ENCODE measurements at regions not wholly inside any gene's neighbourhood (a gene's known extent, or its start where the extent isn't known, plus 50 kb on each side); places are given as distances from the start of the nearest gene placed in this dataset.
"Not testable (repeated sequence)": the region's sequence is repeated elsewhere in the genome, so short reads cannot be mapped to it uniquely, and the experiment has no call there.

DNA sequence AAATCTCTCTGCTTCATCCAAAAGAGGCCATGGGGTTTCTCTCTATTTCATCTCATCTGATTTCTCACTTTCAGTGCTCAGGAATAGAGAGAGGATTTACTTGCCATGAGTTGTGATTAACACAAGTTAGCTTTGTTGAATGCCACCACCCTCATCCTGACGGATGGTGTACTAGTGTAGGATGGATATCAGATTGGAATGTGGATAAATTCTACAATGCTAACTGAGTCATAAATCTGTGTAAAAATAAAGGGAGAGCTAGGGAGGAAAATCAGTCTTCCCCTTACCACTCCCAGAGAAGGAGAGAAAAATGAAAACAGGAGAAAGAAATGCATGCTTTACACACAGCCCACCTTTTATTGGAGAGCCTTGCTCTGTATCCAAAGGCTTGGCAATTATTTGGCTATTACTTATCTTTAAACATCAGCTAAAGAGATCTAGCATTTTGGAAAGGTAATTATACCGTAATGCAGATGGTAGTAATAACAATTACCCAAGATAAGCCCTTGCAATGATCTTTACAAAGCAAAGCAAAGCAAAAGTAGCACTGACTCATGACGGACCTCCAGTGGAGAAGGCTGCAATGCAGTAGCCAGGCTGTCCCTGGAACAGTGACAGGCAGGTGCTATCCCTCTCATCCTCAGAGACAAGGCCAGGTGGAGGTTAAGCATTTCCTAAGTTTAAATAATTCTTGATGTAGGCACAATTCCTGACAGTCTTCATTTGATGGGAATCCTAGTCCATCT is 306.3 kb upstream of the PPARGC1A start:
- DNase-seq: no peak

DNA sequence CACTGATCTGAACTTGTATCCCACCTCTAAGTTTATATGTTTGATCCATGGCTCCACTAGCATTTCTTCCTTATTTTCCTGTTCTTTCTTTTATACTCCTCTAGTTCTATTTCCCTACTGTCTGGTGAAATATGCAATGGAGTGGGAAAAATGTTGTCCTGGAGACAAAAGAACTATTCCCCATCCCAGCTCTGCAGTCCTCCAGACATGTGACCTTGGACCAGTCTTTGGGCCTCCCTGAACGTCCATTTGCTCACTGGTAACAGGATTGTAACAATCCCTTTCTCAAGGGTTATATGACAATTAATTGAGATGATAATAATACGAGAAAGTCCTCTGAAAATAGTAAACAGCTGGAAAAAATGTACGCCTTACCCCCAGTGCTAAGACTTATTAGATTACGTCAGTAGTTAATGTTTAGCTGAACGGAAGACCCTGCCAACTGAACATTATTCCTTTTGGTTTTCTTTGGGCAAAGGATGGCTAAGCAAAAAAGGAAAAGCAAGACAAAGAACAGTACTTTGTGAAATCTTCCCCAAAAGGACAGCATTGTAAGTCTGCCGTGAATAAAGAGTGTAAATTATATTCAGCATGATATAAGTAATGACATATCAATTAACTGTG is 302.3 kb upstream of the PPARGC1A start:
- no peak for DNase-seq

GRCh38 chr4:24190761-24191695 is 301.2 kb upstream of the PPARGC1A start:
- no peak for DNase-seq

DNA sequence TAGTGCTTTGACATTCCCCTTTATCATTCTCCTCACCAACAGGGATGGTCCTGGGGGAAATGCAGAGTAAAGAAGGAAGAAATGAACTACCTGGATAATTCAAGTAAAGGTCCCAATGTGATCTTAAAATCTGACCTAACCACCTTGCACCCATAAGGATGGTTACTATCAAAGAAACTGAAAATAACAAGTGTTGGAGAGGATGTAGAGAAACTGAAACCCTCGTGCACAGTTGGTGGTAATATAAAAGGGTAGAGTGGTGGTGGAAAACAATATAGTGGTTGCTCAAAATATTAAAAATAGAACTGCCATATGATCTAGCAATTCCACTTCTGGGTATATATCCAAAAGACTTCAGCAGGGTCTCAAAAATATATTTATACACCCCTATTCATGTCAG is 298.6 kb upstream of the PPARGC1A start:
- no peak for DNase-seq

- DNase-seq: no peak
Observed at GRCh38 chr4:24186466-24186865, 296.6 kb upstream of the PPARGC1A start.

DNA sequence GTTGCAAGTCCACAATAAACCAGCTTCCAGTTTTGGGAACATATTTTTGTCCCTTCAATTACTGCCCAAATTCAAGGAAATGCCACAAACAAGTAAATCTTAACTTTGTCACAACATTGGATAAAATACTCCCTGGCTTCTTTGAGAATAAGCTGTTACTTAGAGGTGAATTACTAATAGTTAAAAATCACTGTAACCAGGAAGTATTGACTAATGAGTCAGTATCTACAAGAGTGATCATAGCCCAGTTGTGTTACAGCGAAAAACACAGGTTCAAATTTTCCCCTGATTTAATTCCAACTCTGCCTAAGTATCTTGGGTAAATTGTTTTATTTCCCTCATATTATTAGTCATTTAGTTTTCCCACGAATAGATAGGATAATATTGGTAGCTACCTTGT is 291.2 kb upstream of the PPARGC1A start:
- no peak for DNase-seq

- no peak for DNase-seq
Observed at GRCh38 chr4:24180586-24180985, 290.7 kb upstream of the PPARGC1A start.

DNA sequence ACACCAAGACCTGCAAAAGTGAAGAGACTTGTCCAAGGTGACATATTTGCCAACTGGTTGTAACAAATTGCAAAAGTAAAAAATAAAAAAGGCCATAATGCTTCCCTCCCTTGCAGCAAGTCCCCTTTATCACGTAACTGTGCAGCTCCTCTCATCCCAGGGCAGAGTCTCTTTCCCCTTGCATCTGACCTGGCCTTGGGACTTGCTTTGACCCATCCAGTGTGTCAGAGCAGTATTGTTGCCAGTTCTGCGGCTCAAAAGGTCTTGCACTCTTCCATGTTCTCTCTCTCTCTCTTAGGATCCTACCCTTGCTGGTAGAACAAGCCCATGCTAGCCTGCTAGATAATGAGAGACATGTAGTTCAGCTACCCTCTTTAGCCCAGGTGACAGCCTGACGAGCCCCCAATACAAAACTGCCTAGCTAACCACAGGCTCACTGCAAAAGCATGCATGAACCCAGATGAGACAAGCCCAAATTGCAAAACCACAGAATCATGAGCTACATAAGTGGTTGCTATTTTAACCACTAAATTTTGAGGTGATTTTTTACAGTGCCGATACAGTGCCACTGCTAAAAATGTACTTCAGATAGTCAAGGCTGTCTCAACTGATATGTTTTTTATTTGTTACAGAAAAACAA is 289.5 kb upstream of the PPARGC1A start:
- no peak for DNase-seq

- DNase-seq: not testable (repeated sequence)
Observed at GRCh38 chr4:24177443-24177842, 287.6 kb upstream of the PPARGC1A start.

GRCh38 chr4:24175707-24176106 is 285.9 kb upstream of the PPARGC1A start:
- DNase-seq: no peak

DNA sequence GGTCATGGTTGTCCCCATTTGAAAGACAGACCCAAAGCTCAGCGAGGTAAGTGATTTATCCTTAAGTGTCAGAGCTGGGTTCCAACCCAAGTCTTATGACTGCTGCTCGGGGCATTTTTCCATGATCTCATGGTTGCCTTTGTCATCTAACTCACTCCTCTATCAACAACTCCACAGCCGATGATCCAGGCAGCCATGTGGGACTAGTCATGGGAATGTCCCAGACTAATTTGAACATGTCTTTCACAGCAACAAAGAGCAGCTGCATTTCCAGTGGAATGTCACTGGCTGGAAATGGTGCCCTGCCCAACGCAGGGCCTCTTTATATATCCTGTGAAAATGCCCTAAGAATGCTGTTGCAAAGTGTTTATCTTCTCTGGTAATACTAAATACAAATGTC is 284.8 kb upstream of the PPARGC1A start:
- DNase-seq: no peak

- no peak for DNase-seq
Observed at GRCh38 chr4:24172406-24172805, 282.6 kb upstream of the PPARGC1A start.

DNA sequence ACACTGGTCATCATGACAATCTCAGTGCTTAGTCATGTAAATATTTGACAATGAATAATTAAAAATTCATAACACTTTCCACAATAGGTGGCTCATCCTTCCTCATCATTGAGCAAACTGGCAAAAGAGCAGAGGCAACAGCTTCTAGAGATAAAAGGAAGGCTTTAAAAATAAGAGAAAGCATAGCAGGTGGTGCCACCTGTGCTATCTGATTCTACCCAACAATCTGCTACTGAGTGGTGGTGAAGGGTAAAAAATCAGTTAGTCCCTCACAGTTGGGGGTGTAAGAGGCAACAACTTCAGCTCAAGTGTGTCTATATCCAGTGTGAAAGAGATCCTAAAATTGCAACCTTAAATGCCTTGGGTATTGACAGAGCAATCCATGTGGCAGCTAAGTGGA is 280.1 kb upstream of the PPARGC1A start:
- no peak for DNase-seq

GRCh38 chr4:24168658-24169057 is 278.8 kb upstream of the PPARGC1A start:
- no peak for DNase-seq

GRCh38 chr4:24166501-24166900 is 276.7 kb upstream of the PPARGC1A start:
- DNase-seq: no peak

- DNase-seq: no peak
Observed at GRCh38 chr4:24164797-24165196, 274.9 kb upstream of the PPARGC1A start.

- peak; percentile 10 for DNase-seq
Observed at GRCh38 chr4:24164054-24164693, 274.3 kb upstream of the PPARGC1A start.

GRCh38 chr4:24163314-24163713 is 273.5 kb upstream of the PPARGC1A start:
- no peak for DNase-seq

GRCh38 chr4:24160358-24160757 is 270.5 kb upstream of the PPARGC1A start:
- DNase-seq: peak; percentile 65

DNA sequence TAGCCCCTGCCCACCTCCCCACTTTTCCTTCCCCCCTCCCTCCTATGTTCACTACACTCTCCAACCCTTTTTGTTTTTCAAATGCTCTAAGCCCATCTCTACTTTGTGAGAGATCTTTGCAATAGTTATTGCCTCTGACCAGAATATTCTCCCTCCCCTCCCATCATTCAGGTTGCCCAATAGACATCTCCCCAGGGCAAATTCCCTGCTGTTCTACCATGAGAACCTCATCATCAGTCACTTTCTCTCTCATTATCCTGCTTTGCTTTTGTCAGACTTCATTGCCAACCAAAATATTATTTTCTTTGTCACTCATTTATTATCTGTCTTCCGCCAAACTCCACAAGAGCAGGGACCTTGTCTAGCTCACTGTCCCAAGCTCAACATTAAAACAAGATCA is 268.2 kb upstream of the PPARGC1A start:
- DNase-seq: no peak

- DNase-seq: no peak
Observed at GRCh38 chr4:24150034-24150433, 260.2 kb upstream of the PPARGC1A start.

GRCh38 chr4:24146127-24146526 is 256.3 kb upstream of the PPARGC1A start:
- DNase-seq: no peak

DNA sequence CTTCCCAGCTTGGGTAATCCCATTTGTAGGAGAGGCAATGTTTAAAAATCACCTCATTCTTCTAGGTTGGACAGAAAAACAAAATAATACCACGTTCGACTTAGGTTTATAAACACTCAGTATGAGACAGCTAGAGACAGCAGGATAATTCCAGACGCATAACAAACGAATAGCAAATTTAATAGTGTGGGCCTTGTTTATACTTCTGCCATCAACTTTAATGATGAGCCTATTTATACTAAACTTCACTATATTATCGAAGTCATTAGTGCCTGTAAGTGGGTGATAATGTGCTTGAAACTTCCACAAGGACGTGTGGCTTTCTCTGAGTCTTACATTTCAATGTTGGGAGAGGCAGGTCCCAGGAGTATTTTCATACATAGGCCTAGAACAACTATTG is 255.7 kb upstream of the PPARGC1A start:
- no peak for DNase-seq
